HUES48 (cell line): ENCODE measurements at regions not wholly inside any gene's neighbourhood (a gene's known extent, or its start where the extent isn't known, plus 50 kb on each side); places are given as distances from the start of the nearest gene placed in this dataset.

Experiments
- H3K27ac ChIP-seq: one replicate; pipeline ENCODE4 v1.7.0; 2013; ENCODE audit warnings: low read depth, low read length, inconsistent platforms
- H3K27me3 ChIP-seq: 2 replicates; pipeline ENCODE4 v1.6.1; 2013; ENCODE audit warnings: mild to moderate bottlenecking, low read length; ENCODE audit not compliant: control insufficient read depth, insufficient read depth
- H3K36me3 ChIP-seq: 2 replicates; pipeline ENCODE4 v1.6.1; 2013; ENCODE audit warnings: low read length; ENCODE audit not compliant: control insufficient read depth, insufficient read depth
- H3K4me1 ChIP-seq: 2 replicates; pipeline ENCODE4 v1.6.1; 2013; ENCODE audit warnings: mild to moderate bottlenecking, low read length; ENCODE audit not compliant: control insufficient read depth, insufficient read depth
- H3K4me3 ChIP-seq: 2 replicates; pipeline ENCODE4 v1.5.1; 2013; ENCODE audit warnings: mild to moderate bottlenecking, low read depth, low read length
- H3K9ac ChIP-seq: 2 replicates; pipeline ENCODE4 v1.6.1; 2013; ENCODE audit warnings: mild to moderate bottlenecking, low read depth, low read length, moderate library complexity
- H3K9me3 ChIP-seq: 2 replicates; pipeline ENCODE4 v1.6.1; 2013; ENCODE audit warnings: low read length; ENCODE audit not compliant: control insufficient read depth, insufficient read depth

DNA sequence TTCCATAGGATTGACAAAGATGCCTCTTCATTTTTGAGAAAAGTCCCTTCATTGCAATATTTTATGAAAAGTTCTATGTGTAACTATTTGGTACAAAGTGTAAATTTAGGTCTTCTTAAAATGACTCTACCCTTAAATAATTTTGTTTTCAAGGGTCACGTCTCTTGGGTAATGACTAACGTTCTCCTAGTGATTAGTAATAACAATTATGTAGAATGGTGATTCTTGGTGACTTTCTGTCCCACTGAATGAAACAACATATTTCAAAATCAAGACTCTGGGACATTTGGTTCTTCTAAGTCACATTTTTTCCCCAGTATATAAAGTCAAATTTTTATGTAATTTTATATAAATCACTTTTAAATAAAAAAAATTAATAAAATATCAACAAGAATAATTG is 277.5 kb upstream of the ADAMTS5 start:
- Histone ChIP-seq H3K4me3 (no peak overlapping the region), H3K27ac (no peak overlapping the region), H3K9me3 (no peaks in the 10 kb centered on the region), H3K27me3 (no peaks in the 10 kb centered on the region), H3K36me3 (no peaks in the 10 kb centered on the region), H3K9ac (no peak overlapping the region), H3K4me1 (peaks cover 6% of the 10 kb centered on the region; the same call in 1 of the 2 replicates)

GRCh38 chr21:27240839-27241238 is 274.0 kb upstream of the ADAMTS5 start:
- no peaks in the 10 kb centered on the region for H3K9me3 ChIP-seq
- no peak overlapping the region for H3K4me3 ChIP-seq
- no peak overlapping the region for H3K9ac ChIP-seq

DNA sequence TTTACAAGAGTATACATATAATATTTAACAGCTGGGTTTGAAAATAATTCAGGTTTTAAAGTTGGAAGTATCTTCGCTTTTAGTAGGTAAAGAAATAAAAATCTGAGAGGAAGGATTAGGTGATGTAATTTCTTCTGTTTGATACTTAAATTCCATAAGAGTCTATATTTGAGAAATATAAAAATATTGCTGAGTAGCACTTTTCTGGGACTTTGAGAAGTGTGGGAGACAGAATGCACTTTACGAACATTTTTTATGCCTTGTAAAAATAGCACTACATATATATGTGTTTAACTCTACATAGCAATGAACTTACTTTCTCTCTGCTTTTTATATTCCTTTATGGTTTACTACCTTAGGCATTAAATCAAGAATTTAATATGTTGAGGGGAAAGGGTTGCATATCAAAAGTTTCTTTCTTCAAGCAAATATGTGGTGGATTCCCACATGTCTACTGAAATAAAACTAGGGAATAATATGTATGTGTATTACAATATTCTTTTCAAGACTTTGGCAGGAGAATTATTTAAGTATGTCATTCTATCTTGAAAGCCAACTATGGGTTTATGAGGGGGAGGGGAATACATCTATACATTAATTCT is 266.7 kb upstream of the ADAMTS5 start:
- no peaks in the 10 kb centered on the region for H3K36me3 ChIP-seq
- no peaks in the 10 kb centered on the region for H3K4me1 ChIP-seq
- H3K9ac ChIP-seq = no peak overlapping the region
- H3K27ac ChIP-seq = no peak overlapping the region
- H3K27me3 ChIP-seq = no peaks in the 10 kb centered on the region
- no peak overlapping the region for H3K4me3 ChIP-seq
- H3K9me3 ChIP-seq = no peaks in the 10 kb centered on the region

More at GRCh38 chr21:27240839-27241238, 274.0 kb upstream of the ADAMTS5 start:
- Histone ChIP-seq H3K27ac (no peak overlapping the region), H3K27me3 (no peaks in the 10 kb centered on the region), H3K4me1 (peaks cover 6% of the 10 kb centered on the region; the same call in 1 of the 2 replicates), H3K36me3 (no peaks in the 10 kb centered on the region)

GRCh38 chr21:27225940-27226339 is 259.1 kb upstream of the ADAMTS5 start:
- H3K4me1 ChIP-seq = peaks cover 18% of the 10 kb centered on the region
- no peak overlapping the region for H3K4me3 ChIP-seq

GRCh38 chr21:27225151-27225550 is 258.3 kb upstream of the ADAMTS5 start:
- Histone ChIP-seq H3K27me3 (no peaks in the 10 kb centered on the region), H3K4me1 (peaks cover 26% of the 10 kb centered on the region), H3K4me3 (no peak overlapping the region), H3K36me3 (no peaks in the 10 kb centered on the region), H3K9me3 (no peaks in the 10 kb centered on the region), H3K9ac (no peak overlapping the region), H3K27ac (no peak overlapping the region)

More at GRCh38 chr21:27225940-27226339, 259.1 kb upstream of the ADAMTS5 start:
- no peaks in the 10 kb centered on the region for H3K27me3 ChIP-seq
- H3K9me3 ChIP-seq = no peaks in the 10 kb centered on the region
- H3K36me3 ChIP-seq = no peaks in the 10 kb centered on the region
- no peak overlapping the region for H3K9ac ChIP-seq
- H3K27ac ChIP-seq = no peak overlapping the region

DNA sequence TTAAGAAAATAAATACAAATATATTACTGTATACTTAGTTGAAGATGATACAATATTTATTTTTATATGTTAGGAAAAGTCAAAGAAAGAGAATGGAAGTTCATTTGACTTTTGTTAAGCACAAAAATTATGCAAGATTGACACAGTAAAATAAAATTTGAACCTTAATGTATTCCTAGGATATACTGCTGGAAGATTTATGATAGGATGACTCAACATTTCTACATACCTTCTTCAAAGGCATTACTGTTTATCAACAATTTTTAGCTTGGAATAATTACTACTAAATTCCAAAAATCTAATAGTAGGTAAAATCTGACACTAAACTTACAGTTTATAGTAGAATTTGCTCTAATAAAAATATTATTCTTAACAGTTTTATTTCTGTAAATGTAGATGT is 257.3 kb upstream of the ADAMTS5 start:
- Histone ChIP-seq H3K9ac (no peak overlapping the region), H3K27ac (no peak overlapping the region), H3K9me3 (no peaks in the 10 kb centered on the region), H3K4me3 (no peak overlapping the region), H3K27me3 (no peaks in the 10 kb centered on the region), H3K36me3 (no peaks in the 10 kb centered on the region), H3K4me1 (peaks cover 26% of the 10 kb centered on the region)

DNA sequence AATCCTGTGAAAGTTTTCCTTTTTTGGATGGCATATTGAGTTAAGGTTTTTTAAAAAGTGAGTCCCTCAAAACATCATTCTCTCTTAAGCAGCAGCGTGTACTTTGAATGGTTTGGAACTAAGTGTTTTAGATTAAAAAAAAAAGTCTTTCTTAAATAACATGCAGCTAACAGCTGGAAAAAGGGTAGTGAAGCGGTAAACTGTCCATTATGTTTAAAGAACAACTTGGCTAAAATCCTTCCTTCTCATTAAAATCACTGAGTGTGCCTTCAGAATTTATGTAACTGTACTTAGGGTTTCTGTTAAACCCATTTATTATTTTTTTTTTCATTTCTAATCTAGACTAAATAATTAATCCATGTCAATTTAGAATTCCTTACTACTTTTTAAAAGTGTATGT is 254.2 kb upstream of the ADAMTS5 start:
- no peak overlapping the region for H3K27ac ChIP-seq
- peaks cover 26% of the 10 kb centered on the region for H3K4me1 ChIP-seq
- no peaks in the 10 kb centered on the region for H3K27me3 ChIP-seq
- no peaks in the 10 kb centered on the region for H3K9me3 ChIP-seq
- no peaks in the 10 kb centered on the region for H3K36me3 ChIP-seq
- no peak overlapping the region for H3K9ac ChIP-seq
- no peak overlapping the region for H3K4me3 ChIP-seq

DNA sequence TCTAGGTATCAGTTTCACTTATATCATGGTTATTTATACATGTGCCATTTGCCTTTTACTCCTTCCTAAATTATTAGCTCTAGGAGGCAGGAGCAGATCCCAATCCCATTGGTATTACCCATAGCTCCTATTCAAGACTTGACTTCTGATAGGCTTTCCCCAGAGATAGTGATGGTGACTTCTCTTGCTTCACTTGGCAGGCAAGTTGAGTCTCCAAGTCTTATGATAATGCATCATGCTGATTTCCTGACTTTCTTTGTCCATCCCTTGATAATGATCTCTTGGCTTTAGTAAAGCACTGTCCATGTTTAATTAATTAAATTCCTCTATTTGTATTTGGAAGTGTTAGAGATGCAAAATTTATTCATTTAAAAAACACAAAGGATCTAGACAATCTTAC is 253.5 kb upstream of the ADAMTS5 start:
- Histone ChIP-seq H3K27ac (no peak overlapping the region), H3K9me3 (no peaks in the 10 kb centered on the region)

DNA sequence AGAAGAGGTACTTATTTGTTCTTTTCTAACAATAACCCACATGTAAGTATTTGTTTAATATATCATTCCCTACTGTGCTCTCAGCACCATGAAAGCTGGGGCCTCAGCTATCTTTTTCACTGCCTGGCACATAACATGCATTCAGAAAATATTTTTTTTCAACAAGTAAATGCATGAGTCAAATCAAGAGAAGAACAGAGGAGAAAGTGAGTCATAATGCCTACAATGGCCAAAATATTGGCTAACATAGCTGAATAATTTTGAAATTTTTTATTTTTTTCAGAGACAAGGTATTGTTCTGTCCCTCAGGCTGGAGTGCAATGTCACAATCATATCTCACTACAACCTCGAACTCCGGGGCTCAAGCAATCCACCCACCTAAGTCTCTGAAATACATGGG is 252.2 kb upstream of the ADAMTS5 start:
- Histone ChIP-seq H3K9ac (no peak overlapping the region), H3K27ac (no peak overlapping the region), H3K4me1 (peaks cover 24% of the 10 kb centered on the region), H3K9me3 (no peaks in the 10 kb centered on the region), H3K4me3 (no peak overlapping the region), H3K27me3 (no peaks in the 10 kb centered on the region), H3K36me3 (no peaks in the 10 kb centered on the region)

More for the DNA sequence above, 253.5 kb upstream of the ADAMTS5 start:
- Histone ChIP-seq H3K4me1 (peaks cover 26% of the 10 kb centered on the region), H3K4me3 (no peak overlapping the region), H3K27me3 (no peaks in the 10 kb centered on the region), H3K36me3 (no peaks in the 10 kb centered on the region), H3K9ac (no peak overlapping the region)

DNA sequence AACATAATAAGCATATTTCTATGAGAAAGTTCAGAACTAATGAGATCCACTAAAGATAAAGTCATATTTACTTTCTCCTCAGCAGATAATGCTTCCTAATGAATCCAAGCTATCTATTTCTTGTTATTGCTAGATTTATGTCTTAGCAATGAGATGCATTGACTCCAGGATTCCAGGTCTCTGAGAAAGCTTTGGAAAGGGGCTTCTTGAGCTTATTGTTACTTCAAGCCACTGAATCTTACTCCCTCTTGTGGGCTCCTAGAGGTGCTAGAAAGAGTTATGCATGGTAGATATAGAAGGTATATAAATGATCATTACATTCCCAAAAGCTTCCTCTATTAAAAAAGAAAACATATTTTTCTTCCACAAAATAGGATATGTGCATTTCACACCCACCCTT is 246.4 kb upstream of the ADAMTS5 start:
- no peak overlapping the region for H3K27ac ChIP-seq
- H3K4me1 ChIP-seq = no peaks in the 10 kb centered on the region
- peaks cover 5% of the 10 kb centered on the region; the same call in 1 of the 2 replicates for H3K9me3 ChIP-seq
- no peak overlapping the region for H3K9ac ChIP-seq
- H3K4me3 ChIP-seq = no peak overlapping the region
- no peaks in the 10 kb centered on the region for H3K27me3 ChIP-seq
- H3K36me3 ChIP-seq = no peaks in the 10 kb centered on the region

DNA sequence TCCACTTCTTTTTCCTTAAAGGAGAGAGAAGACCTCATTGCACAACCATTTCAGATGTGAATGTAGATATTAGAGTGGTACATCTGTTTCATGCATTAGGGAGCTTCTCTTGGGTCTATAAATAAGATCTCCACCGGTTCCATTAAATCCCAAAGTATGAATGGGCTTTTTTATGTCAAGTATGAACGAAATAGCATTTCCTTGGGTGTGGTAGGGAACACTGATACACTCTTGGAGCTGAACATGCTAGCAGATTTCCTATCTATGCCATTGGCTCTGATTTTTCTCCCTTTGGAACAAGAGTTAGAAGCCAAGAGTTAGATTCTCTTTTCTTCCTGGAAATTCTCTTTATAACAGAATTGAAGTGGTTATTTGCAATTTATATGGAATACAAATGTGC is 245.6 kb upstream of the ADAMTS5 start:
- H3K4me1 ChIP-seq = no peaks in the 10 kb centered on the region
- no peaks in the 10 kb centered on the region for H3K36me3 ChIP-seq
- no peak overlapping the region for H3K27ac ChIP-seq
- no peak overlapping the region for H3K4me3 ChIP-seq
- H3K27me3 ChIP-seq = no peaks in the 10 kb centered on the region
- no peak overlapping the region for H3K9ac ChIP-seq
- H3K9me3 ChIP-seq = peaks cover 8% of the 10 kb centered on the region; the same call in 1 of the 2 replicates
